Activated CD8-positive, alpha-beta memory T cell treated with anti-CD3 and anti-CD28 coated beads, Interleukin-2, amount 50 U/mL, for 1 hour (primary cell): ENCODE measurements at regions not wholly inside any gene's neighbourhood (a gene's known extent, or its start where the extent isn't known, plus 50 kb on each side); places are given as distances from the start of the nearest gene placed in this dataset.

Experiments
- DNase-seq: peaks from one replicate; pipeline ENCODE4 v3.0.0-alpha.2; 2020; ENCODE audit errors: extremely low read depth

DNA sequence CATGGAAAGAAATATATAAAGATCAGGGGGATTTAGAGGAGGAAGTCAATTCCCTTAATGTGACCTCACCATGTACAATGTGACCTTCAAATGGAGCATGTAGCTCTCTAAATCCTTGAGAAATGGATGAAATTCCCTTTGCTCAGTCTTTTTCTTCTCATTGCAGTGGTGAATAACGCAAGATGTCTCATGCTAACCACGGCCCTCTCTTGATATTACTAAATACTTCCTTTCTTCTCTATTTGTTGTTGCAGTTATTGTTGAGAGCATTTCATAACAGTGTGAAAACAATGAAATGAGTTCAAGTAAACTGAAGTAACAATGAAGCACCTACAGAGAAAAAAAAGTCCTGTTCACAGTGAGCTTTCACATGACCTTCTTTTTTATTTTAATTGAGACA lies 55.6 kb downstream of the ZNF281 start:
- DNase-seq, result no peak

GRCh38 chr1:200353232-200353631 lies 56.6 kb downstream of the ZNF281 start:
- DNase-seq, result no peak

- no peak for DNase-seq
Measured at GRCh38 chr1:200351826-200352549, 57.8 kb downstream of the ZNF281 start.

DNA sequence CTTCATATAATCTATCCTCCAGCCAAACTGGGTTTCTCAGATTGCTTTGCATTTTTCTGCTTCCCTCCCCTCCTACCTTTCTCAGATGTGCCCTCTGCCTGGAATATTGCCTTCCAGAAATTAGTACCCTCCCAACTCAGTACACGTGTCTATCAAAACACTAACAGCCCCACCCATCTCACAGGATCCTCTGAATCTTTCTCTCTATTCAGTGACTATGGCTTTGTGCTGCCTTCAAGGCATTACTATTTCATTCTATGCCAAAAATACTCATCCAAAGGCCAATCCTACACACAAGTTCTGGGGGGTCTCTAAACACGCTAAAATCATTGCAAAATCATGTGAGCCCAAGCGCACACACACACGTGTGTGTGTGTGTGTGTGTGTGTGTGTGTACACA lies 58.4 kb downstream of the ZNF281 start:
- DNase-seq, result no peak

DNA sequence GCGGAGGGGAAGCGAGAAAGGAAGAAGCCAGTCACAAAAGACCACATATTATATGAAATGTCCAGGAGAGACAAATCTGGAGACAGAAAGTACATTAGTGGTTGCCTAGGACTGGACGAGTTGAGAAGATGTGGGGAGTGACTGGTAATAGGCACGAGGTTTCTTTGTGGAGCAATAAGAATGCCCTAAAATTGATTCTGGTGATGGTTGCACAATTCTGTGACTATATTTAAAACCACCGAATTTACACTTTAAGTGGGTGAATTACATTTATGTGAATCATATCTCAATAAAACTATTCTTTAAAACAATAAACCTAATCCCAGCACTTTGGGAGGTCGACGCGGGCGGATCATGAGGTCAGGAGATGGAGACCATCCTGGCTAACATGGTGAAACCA lies 63.1 kb downstream of the ZNF281 start:
- no peak for DNase-seq

DNA sequence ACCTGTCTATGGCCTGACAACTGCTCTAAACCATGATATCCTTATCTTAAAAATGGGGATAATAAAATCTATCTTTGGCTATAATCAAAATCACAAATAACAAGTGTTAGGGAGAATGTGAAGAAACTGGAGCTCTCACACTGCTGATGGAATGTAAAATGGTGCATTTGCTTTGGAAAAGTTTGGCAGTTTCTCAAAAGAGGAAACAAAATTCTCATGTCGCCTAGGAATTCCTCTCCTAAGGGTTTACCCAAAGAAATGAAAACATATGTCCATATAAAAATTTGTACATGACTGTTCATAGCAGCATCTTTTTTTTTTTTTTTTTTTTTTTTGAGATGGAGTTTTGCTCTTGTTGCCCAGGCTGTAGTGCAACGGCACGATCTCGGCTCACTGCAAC lies 64.3 kb downstream of the ZNF281 start:
- no peak for DNase-seq

- DNase-seq, result no peak
Measured at GRCh38 chr1:200343874-200344273, 66.0 kb downstream of the ZNF281 start.

DNA sequence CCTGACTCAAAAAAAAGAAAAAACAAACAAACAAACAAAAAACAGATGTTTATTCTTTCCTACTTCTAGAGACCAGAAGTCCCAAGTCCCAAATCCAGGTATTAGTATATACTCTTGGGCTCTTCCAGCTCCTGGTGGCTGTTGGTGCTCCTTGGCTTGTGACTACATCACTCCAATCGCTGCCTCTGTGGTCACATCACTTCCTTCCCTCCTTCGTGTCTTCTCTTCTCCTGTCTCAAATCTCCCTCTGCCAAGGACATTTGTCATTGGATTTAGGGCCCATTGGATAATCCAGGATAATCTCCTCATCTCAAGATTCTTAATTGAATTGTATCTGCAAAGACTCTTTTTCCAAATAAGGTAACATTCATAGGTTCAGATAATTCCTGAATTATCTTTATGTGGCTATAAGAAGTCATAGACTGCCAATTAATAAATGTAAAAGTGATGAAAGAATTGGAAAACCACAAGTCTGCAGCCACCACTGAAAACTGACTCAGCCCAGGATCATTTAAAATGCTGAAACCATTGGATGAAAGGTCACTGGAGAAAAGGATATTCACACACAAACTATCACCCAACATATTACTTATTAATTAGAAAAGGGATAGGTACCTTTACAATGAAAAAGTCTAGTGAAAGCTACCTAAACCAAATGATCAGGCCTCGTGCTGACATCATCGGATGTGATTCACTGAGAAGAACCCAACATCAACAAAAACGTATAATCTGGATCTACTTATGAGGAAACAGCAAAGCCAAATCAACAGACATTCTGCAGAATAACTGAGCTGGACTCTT lies 67.1 kb downstream of the ZNF281 start:
- no peak for DNase-seq

- no peak for DNase-seq
Measured at GRCh38 chr1:200338451-200338850, 71.4 kb downstream of the ZNF281 start.

DNA sequence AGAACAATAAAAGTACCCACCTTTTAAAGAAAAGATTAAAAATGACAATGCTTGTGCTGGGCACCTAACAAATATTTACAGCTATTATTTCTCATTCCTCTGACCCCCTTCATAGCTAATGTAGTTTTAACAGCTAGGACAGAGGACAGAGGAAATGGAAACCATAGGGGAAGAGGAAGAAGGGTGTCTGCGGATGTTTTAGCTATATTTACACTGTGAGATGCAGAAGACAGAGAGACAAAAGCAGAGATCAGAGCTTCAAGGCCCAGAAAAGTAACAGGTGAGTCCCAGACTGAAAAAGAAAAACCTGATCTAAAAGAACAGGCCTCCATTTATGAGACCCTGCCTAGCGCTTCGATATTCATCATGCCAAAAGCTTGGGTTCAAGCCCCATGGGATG lies 72.0 kb downstream of the ZNF281 start:
- no peak for DNase-seq

DNA sequence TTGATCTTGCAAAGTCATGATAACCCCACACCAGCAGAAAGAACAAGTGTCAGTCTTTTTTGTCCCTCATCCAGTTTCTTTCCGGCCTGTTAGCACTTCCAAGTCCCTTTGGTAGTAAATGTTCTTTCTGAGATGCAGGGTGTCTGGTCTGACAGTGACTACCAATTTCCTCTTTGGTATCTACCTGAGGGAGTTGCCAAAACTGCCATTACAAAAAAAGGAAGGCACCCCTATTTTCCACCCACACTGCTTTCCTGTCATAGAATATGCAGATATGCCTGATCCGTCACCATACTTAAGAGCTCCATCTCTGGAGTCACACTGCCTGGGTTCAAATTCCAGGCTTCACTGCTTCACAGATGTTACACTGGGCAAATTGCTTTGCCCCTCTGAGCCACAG lies 72.4 kb downstream of the ZNF281 start:
- DNase-seq, result no peak

DNA sequence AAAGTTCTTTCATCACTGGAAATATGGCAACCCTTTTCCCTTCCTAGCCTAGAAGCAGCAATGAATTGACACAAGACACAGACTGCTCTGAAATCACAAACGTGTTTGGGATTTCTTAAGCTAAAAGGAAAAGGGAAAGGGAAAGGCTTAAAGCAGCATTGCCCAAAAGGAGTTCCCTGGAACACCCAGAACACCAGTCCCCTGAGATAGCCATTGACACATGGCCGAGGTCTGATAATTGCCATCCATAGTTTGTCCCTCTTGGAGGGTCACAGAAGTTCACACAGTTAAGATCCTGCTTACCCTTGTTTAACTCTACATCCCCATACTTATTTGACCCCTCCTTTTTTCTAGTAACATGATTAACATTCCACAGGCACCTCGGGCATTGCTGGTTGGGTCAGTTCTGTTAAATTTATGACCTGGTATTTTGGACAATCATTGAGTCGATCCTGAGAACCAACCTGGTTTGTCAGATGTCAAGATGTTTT lies 72.9 kb downstream of the ZNF281 start:
- no peak for DNase-seq

DNA sequence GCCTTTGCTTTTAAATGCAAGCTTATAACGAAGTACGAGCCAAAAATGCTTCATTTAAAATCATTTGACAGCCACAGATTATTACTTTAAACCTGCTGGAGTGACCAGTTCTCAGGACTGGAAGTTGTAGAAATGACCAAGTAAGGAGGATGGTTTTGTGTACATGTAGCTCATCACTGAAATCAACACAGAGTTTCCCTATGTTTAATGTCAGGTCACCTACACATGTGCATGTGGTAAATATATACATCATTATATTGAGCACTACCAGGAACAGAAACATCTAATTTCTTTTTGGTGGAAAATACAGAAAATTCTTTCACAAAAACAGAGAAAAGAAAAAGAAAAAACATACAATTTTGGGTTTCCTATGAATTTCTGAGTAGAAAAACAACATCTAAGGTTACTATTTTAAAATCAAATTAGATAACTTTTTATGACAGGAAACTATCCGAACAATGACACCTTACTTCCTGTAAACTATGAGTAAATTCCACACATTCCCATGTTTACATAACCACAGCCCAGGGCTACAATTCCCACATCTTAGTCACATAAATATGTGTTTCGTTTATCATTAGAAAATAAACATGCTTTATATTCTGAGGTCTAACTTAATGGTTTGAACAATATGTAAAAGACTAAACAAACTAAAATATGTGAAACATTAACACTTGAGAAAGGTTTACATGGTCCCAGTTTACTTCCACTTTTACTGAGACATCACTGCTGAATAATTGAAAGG lies 73.6 kb downstream of the ZNF281 start:
- no peak for DNase-seq

- no peak for DNase-seq
Measured at GRCh38 chr1:200334661-200335256, 75.1 kb downstream of the ZNF281 start.

GRCh38 chr1:200333329-200333728 lies 76.5 kb downstream of the ZNF281 start:
- no peak for DNase-seq

DNA sequence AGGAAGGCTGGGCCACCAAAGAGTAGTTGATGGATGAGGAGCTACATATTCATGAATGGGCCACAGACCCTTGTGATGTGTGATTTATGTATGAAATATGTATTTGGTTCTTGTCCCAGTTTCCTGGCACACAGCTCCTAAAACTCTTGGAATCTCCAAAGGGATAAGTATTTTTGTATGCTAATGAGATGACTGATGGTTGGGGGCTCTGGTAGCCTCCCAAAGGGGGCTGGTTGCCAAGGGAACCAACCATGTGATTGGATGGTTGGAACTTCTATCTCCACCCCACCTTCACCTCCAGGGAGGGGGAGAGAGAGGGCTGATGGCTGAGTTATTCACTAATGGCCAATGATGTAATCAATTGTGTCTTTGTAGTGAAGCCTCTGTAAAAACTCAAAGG lies 77.1 kb downstream of the ZNF281 start:
- DNase-seq, result no peak

GRCh38 chr1:200330741-200331428 lies 79.0 kb downstream of the ZNF281 start:
- no peak for DNase-seq

- no peak for DNase-seq
Measured at GRCh38 chr1:200329208-200329882, 80.5 kb downstream of the ZNF281 start.

DNA sequence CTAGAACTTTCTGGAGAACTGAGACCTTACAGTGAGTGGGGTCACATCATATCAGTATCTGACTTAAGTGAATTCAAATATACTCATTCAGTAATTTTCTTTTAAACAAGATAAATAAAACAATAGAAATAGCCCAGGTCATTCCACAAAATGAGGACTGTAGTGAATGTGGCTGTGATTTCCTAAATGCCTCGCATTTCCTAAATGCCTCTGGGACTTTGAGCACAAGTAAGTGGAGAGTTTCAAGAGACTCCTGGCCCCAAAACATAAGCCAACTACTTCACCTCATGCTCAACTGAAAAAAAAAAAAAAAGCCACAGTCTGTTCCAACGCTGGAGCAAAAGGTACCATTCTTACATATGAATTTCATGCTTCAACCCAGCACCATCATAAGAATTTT lies 81.5 kb downstream of the ZNF281 start:
- DNase-seq, result no peak

- no peak for DNase-seq
Measured at GRCh38 chr1:200323856-200324400, 85.9 kb downstream of the ZNF281 start.

DNA sequence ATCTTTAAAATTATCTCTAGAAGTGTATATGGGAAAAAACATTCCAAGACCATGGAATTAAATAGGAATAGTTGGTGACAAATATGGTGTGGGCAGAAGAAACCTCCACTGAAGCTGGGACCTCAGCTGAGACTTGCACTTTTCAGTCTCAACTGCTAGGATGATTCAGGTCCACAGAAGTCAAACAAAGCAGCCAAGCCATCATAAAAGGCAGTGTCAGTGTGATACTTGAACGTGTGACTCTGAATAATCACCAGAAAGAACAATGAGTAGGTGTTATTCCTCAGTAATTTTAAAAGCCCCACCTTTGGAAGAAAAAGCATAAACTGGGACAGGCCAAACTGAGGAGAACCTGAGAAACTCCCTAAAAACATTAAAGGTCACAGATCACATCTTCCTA lies 90.7 kb downstream of the ZNF281 start:
- no peak for DNase-seq
